ENCODE measurements at regions not wholly inside any gene's neighbourhood (a gene's known extent, or its start where the extent isn't known, plus 50 kb on each side); places are given as distances from the start of the nearest gene placed in this dataset.

DNA sequence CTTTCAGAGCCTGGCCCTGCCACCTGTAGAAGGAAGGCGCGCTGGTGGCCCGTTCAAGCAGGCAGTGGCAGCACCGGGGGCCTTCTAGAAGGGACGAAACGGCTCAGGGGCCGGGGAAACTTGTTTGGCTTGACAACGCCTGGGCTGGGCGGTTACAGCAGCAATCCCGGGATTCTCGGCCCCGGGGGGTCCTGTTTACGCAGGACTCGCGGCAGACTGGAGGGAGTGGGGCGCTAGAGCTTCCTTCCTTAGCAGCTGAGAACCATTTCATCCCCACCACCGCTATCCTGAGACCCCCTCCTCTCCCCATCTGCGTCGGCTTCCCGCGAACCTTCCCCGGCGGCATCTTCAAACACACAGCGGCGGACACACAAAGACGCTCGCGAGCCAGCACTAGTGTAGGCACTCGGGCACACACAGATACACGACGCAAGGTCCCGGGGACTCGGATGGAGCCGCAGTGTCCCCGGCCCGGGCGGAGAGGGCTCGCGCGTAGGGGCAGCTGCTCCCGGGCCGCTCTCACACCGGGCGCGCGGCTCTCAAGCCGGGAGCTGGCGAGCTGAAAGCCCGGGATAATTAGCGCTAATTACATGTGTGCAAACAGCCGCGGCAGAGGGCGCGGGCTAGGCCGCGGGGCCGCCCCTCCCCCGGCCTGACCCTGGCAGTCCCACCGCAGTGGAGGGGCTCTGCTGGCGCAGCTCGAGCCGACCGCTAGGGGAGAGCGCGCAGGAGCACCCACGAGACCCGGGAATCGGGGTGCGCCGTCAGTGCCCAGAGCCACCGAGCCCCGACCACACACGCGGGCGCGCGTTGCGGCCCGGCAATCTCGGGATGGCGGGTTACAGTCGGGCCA is 271.4 kb downstream of the FOXD2 start:
- no peak for DNase-seq

GRCh38 chr1:47709872-47710231 is 272.0 kb downstream of the FOXD2 start:
- no peak for DNase-seq

DNA sequence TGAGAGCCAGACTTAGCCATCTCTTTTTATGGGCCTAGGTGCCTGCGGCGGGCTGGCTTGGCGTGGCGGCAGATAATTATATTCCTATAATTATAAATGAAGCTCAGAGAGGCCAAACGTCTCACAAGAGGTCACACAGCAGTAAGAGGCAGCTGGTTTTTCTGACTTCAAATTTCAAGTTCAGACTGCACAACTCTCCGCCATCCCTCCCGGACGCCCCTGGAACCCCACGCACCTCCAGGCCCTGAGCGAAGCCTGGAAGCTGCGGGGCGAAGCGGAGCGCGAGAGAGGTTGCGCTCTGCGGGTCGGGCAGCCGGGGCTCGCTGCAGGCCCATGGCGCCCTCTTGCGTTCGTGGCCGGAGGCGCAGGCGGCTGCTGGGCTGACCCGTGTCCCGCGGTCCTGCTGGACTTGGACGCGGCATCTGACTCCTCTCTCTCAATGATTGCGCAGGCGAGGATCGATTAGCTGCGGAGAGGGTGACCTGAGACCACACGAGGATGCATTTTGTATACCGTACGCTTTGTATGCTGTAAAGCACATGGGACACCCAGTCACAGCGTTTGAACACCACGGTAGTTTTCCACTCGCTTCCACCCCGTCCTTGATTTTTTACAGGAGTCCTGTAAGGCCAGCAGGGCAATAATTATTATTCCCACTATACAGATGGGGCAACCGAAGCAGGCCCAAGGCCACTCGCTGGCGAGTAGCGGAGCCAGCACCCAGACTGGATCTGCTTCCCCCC is 272.7 kb downstream of the FOXD2 start:
- DNase-seq = no peak
